Activated CD8-positive, alpha-beta memory T cell treated with anti-CD3 and anti-CD28 coated beads for 48 hours (primary cell): ENCODE measurements at regions not wholly inside any gene's neighbourhood (a gene's known extent, or its start where the extent isn't known, plus 50 kb on each side); places are given as distances from the start of the nearest gene placed in this dataset.
"Not testable (repeated sequence)": the region's sequence is repeated elsewhere in the genome, so short reads cannot be mapped to it uniquely, and the experiment has no call there.

Experiments used
- DNase-seq, 3 experiments: peaks; one replicate each; pipeline ENCODE4 v3.0.0-alpha.2; 2020; ENCODE audit warnings: low read depth in 2 of 3, low spot score in 2 of 3

DNA sequence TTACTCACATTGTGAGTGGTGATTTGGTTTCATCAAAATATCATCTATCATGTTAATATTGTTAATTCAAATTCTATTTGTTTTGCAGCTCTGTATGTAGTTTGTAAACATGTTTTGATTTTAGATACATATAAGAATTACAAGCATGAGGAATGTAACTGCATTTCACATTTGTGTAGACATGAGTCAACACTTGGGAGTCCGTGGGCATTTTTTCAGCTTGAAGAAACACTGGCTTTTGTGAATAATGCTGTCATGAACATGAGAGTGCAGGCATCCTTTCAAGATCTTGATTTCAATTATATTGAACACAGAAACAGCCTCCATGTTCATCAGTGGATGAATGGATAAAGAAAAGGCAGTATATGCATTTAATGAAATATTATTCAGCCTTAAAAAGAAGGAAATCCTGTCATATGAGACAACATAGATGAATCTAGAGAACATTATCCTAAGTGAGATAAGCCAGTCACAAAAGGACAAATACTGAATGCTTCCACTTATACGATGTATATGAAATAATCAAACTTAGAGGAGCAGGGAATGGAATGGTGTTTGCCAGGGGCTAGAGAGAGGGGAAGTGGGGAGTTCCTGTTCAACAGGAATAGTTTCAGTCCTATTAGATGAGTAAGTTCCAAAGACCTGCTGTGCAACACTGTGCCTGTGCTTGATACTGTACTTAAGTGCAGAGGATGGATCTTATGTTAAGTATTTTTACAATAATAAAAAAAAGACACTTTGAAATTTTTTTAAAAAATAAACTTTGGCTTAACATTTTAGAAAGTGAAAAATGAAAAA is 194.9 kb downstream of the LRATD1 start:
- DNase-seq = no peak

DNA sequence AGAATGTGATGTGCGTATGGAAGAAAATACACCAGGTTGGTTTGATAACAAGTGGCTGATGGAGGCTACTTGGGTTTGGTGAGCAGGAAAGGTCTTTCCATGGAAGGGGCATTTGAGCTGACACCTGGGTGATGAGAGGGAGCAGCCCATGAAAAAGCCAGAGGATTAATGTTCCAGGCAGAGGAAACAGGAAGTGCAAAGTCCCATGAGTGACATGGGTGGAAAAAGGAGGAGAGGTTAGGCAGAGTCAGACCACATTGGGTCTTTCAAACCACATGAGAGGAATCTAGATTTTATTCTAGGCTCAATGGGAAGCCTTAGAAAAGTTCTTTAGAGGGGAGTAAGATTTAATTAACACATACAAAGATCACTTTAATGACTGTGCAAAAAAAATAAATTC is 195.7 kb downstream of the LRATD1 start:
- no peak for DNase-seq

GRCh38 chr2:14828968-14829367 is 196.5 kb downstream of the LRATD1 start:
- no peak for DNase-seq

GRCh38 chr2:14831458-14831857 is 198.9 kb downstream of the LRATD1 start:
- DNase-seq = no peak

GRCh38 chr2:14843507-14844204 is 211.1 kb downstream of the LRATD1 start:
- DNase-seq = no peak

GRCh38 chr2:14855751-14856150 is 223.2 kb downstream of the LRATD1 start:
- no peak for DNase-seq

DNA sequence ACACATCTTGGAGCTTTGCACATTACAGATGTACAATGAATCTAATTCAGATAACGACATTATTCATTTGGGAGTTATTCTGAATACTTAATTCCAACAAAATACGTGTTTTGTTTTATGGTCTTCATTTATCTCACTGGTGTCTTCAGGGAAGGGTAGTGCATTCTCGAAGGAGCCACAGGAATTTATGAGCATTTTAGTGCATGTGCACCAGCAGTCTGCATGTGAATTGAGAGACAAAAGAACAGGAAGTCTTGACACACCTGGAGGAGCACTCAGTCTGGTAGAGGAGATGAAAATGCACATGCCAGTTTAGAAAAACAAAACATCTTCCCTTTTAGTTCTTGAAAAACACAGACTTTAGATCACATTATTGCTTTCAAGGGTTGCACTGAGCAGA is 228.7 kb downstream of the LRATD1 start:
- DNase-seq = no peak

DNA sequence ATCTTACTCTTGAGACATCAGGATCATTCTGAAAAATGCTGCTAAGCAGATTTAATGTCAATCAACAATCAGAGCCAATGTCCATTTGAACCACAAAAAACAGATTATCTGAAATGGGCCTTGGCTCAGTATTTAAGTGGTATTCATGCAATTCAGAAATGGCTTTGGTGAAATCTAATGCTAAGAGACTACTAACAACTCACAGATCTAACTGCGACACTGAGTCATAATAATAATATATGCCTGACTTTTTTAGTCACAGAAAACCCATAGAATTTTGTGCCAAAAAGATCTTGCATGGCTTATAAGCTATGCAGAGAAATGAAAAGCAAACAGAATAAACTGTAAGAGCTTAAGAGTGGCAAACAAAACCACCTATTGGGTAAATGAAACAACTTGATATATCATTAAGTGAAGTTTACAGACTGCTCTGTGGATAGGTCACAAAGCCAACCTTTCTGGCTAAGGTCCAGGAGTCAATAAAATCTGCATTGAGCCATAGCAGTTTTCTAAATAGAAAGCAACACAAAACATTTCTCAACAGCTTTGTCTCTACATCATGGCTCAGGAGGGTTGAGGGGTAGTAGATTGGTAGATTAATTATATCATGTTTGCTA is 234.3 kb downstream of the LRATD1 start:
- DNase-seq = no peak

GRCh38 chr2:14867853-14868252 is 235.3 kb downstream of the LRATD1 start:
- DNase-seq = no peak

DNA sequence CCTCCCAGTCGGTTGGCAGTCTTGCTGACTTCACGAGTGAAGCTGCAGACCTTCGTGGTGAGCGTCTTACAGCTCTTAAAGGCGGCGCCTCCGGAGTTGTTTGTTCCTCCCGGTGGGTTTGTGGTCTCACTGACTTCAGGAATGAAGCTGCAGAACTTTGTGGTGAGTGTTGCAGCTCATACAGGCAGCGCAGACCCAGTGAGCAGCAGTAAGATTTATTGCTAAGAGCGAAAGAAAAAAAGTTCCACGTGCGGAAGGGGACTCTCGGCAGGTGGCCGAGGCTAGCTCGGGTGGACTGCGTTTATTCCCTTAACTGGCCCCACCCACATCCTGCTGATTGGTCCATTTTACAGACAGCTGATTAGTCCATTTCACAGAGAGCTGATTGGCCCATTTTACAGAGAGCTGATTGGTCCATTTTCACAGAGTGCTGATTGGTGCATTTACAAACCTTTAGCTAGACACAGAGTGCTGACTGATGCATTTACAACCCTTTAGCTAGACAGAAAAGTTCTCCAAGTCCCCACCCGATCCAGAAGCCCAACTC is 240.3 kb downstream of the LRATD1 start:
- no peak for DNase-seq

- DNase-seq = no peak
These were observed 249.3 kb downstream of the LRATD1 start for GRCh38 chr2:14881651-14882327.

GRCh38 chr2:14884651-14885050 is 252.1 kb downstream of the LRATD1 start:
- no peak for DNase-seq

GRCh38 chr2:14891546-14891945 is 259.0 kb downstream of the LRATD1 start:
- no peak for DNase-seq

GRCh38 chr2:14896330-14897030 is 264.0 kb downstream of the LRATD1 start:
- no peak for DNase-seq

DNA sequence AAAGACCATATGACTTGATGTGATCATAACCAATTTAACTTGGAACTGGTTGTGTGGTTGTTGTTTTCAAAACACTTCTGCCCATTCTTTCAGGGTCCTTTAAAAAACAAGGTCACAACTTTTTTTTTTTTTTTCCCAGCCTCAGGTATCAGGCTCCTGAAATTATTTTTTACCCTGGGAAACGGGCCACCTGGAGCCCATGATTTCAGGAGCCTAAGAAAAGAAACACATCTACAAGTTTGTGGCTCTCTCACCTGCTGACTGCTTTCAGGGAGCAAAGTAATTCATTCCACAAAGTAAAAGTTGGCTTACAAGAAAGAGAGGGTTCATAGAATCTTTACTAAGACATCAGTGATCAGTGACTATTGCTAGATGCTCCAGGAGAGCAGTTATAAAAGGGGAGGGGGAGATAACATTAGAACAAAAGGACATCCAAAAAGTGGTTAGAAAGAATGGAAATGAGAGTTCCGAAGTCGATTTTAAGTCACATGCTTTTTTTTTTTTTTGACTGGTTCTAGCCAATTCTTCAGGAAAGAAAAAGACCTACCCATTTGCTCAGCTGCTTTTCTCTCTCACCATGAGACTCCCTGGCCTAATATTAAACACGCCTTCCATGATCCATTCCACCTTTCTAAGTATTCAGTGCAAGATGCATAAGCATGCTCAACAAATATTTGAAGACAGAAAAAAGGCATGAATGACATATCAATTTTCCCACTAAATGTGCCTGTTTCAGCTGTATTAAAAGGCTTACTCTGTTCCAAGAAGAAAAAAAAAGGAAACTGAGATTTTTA is 267.3 kb downstream of the LRATD1 start:
- DNase-seq = no peak

DNA sequence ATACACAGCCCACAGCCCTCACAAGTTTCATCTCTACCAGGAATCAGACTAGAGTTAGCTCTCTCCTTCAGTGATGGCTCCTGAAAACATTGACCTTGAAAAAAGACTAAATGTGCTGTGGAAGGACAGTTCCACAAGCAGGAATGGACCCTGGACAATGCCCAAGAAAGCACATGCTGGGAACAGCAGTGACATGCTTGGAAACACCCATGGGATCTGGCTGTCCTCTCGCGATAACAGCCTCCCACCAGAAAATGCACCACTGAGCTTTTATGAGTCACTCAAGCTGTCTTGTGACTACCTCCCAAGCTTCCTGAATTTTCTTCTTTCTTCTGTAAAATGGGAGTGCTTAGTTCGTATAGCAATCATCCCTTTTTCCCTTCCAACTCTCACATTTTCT is 269.2 kb downstream of the LRATD1 start:
- DNase-seq = no peak

DNA sequence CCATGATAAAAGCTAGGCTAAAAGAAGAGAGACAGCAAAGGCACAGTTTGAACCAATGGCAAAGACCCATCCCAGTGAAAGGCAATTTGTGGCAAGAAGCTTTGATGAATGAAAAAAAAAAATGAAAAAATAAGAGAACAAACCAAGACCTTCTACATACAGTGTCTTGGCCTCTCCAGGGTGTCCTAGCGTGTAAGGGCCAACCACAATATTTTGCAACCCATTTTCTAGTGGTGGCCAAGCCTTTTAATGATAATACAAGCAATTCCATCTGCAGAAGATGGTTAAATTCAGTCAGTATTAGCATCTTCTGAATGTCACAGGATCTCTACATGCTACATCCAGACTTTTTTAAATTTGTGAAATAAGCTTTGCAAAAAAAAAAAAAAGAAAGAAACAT is 270.4 kb downstream of the LRATD1 start:
- DNase-seq = no peak

DNA sequence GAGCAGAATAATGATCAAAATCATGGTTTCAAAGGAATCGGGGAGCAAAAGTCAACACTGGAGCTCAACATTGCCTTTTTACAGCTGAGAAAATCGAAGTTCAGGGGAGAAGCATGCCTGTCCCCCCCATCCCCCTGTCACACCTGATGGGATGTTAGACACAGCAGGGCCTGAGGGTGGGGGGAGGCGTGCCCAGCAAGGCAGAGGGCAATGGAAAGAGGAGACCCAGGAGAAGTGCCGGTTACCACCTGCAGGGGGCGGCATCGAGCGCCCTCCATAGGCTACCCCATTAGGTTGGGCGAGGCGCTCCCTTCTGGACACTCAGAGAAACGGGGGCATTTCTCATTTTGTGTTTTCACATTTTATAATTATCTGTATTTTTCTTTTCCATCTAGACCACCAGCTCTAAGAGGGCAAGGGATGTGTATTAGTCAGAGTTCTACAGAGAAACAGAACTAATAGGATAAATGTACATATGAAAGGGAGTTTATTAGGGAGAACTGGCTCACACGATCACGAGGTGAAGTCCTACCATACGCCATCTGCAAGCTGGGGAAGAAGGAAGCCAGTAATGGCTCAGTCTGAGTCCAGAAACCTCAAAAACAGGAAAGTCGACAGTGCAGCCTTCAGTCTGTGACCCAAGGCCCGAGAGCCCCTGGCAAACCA is 271.3 kb downstream of the LRATD1 start:
- DNase-seq = peak; percentile 17 to 27 (median 24)

DNA sequence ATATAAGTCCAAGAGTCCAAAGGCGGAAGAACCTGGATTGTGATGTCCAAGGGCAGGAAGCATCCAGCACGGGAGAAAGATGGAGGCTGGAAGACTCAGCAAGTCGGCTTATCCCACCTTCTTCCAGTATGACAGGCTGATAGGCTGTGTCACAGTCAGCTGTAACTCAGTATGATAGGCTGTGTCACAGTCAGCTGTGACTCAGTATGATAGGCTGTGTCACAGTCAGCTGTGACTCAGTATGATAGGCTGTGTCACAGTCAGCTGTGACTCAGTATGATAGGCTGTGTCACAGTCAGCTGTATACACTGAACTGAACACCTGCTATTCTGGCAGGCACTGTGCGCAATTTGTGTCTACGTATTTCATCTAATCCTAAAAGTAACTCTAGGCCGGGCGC is 271.9 kb downstream of the LRATD1 start:
- DNase-seq = not testable (repeated sequence)
